GM21825 (cell line): ENCODE measurements at regions not wholly inside any gene's neighbourhood (a gene's known extent, or its start where the extent isn't known, plus 50 kb on each side); places are given as distances from the start of the nearest gene placed in this dataset.

ENCODE experiments used
- ATAC-seq: cut with Tn5 transposase; IDR thresholded peaks from one replicate; pipeline ENCODE4 v1.9.1; 2021; ENCODE audit warnings: mild to moderate bottlenecking, moderate library complexity; ENCODE audit not compliant: unreplicated experiment

DNA sequence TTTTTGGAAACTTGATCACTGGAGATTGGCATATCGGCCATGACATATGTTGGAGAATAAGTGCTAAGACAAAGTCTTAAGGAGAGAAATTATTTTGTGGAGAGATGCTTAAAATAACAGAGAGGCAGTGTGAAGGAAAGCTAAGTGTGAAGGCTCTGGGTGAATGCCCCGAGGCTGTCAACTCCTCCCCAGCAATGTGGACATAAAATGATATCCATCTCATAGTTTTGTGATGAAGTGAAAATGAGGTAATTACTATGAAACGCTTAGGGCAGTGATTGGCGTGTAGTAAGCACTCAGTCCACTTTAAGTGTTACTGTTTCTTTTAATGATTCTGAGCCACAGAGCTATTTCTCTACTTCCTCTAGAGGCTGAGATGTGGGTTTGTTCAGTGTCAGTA is 195.8 kb upstream of the KLF12 start:
- ATAC-seq, result no peak

DNA sequence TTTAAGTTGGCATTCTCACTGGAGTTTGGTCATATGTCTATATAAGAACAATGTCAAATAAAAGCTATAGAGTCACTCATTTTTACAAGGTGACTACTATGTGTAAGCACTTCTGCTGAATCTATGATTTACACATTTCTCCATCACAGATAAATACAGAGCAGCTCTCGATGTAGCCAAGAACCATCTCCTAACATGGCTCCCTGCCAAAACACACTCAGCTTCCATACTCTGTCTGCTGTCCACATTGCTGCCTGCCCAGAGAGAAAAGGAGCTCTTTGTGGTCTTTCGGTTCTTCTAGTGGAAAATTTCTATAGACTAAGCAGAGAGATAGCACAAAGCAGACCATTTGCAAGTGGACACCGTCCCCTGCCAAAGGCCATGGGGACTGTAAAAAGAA is 190.9 kb upstream of the KLF12 start:
- ATAC-seq, result no peak

DNA sequence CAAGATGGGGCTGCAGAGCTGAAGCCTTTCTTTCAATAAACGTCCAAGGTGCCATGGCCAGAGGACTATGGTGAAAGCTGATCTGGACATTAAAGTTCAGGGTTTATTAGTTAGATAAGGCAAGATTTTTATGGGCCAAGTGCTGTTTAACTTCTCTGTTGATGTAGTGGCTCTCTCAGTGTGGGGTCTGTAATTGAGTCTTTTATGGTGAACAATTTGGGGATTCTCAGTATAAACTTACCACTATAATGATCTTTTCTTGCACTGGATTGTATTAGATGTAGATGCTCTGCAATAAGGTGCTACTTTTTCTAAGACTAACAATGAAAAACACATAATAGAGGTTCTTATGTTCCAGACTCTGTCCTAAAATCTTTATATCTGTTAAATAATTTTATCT is 190.1 kb upstream of the KLF12 start:
- no peak for ATAC-seq

DNA sequence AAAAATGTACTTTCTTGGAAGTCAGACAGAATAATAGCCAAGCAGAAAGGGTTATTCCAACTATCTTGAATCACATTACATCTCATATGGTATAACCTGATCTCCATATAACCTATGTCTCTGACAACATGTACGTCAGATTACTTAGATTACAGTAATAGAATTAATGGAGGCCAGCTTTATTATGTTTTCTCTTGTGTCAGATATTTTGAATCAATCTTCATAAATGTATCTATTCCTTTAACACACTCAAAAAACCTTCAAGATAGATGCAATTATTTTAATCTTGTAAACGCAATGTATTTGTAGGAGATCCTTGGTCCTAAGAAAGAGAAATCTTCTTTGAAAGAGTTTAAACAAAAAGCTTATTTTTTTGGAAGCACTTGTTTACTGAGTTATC is 188.4 kb upstream of the KLF12 start:
- ATAC-seq, result no peak

DNA sequence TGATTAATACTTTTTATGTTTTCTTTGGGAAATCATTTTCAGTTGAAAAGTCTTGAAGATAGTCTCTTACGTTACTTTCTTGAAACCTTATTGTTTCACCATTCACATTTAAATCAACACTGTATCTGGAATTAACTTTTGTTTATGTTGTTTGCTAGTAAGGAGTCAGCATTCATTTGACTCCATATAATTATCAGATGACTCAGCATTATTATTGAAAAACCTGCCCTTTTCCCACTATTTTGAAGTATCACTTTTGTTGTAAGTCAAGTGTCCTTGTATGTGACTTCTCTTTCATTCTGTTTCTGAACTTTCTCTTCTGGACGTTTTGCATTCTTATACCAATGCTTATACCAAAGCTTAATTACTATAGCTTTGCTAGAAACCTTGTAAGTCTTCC is 186.1 kb upstream of the KLF12 start:
- no peak for ATAC-seq

DNA sequence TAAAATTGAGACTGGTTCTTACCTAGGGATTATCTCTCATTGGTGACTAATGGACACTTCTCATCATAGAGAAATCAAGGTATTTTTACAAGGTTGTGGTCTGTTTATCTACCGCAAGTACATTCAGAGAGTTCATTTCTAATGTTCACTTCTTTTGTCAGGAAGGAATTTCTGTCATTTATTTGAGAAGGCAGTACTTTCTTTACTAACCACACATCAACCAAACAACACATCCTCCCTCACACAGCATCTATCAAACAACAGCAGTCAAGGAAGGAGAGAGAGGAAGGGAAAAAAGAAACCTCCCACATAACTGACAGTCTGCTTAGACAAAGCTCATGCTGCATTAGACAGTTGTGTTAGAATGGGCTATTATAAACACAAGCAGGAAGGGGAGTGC is 182.3 kb upstream of the KLF12 start:
- no peak for ATAC-seq

DNA sequence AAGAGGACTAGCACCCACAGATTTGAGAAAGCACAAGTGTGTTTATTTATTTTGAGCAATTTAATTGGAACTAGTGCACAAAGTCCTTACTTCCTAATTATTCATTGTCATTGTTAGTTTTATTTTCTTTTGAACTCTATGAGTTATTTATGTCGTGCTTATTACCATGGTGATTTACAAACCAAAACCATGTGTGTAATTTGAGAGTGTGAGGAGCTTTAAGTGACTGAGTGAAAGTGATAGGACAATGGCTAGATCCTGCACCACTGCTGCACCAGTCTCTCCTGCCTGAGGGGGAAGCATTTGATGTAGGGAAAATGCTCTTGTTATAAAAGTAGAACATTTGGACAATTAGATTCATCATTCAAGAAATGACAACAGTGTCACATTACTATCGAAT is 172.3 kb upstream of the KLF12 start:
- ATAC-seq, result no peak

DNA sequence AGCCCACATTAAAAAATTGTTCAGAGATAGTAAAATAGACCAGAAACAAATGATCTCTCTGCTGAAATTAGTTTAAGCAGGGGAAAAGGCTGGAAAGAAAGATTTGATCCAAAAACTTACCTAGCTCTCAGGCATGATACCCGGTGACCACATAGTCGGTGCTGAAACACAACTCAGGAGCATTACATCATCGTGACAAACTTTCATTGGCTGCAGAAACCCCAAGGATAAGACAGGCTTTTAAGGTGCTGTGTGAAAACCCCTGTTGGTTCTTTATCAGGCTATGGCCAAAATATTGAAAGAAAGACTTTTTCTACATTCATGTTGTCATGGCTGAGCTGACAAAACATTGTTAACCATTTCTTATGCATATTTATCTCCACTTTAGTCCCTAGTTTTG is 171.7 kb upstream of the KLF12 start:
- ATAC-seq, result no peak

DNA sequence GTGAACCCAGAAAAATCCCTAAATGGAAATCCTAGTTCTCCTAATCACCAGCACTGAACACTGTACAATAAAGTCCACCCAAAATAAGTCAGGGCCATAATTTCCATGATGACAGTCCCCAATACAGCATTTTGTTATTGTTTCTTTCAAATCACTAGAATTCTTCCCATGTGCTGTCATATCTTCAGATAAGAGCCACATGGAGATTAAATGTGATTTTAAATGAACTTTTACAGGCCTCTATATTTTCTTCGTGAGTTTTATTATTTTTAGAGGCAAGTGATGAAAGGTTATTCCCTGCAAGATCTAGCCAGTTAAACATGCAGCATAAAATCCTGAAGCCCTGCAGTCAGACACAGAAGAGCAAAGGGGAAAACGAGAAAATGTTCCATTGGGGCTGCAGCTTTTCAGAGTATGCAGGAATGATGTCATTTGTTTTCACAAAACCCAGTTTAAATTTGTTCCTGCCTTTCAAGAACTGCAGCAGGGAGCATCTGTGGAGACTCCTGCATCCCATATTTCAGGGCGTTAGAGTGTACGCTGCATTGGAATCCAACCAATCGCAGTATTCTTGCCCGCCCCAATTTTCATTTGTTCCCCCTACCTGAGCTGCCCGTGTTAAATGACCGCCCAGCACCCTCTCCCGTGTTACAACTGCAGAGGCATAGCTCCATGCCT is 167.2 kb upstream of the KLF12 start:
- no peak for ATAC-seq

DNA sequence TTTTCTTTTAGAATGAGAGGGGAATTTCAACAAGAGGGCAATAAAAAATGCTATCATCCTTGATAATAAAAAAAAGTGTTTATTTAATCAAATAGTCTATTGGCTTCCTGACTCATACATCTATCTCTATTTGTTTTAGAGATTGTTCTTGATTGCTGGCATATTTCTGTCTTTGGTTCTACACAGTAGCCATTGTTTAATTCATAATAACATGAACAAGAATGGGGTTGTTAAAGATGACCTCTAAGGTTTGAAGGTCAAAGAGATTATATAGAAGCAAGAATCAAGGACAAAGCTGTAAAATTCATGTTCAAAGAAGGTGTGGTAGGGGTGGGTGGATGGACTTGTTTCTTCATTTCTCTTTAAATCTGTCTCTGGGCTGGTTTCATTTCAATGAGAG is 166.0 kb upstream of the KLF12 start:
- no peak for ATAC-seq

DNA sequence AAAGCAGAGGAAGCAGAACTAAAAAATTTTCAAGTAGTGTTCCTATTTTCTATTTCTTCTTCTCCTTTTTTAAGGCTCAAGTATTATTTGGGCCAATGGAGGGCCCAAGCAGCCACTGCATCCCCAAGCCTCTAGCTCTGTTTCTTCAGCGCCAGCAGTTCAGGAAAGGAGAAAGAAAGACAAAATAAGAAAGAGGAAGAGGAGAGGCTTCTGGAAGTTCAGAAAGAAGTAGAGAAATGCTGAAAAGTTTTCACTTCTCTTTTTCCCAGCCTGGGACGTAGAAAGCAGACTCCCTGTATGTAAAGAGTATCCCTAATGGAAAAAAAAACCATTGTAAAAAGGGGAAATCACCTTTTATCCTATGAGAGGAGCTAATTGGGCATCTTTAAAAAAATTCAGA is 165.5 kb upstream of the KLF12 start:
- no peak for ATAC-seq

DNA sequence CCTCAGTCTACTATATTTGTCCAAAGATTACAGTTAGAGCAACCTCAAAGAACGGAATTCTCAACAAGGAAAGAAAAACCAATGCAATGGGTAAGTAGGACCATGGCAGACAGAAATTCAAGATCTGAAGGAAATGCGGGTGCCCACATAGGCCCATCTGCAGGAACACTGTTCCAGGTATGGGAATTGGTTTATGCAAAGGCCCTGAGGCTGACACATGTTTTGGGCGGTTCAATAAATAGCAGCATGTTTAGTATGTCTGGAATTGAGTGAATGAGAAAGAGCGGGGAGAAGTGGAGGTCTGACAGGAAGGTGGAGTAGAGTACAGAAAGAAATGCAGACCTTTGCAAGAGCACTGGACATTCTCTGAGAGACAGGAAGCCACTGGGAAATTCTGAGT is 164.7 kb upstream of the KLF12 start:
- ATAC-seq, result no peak

DNA sequence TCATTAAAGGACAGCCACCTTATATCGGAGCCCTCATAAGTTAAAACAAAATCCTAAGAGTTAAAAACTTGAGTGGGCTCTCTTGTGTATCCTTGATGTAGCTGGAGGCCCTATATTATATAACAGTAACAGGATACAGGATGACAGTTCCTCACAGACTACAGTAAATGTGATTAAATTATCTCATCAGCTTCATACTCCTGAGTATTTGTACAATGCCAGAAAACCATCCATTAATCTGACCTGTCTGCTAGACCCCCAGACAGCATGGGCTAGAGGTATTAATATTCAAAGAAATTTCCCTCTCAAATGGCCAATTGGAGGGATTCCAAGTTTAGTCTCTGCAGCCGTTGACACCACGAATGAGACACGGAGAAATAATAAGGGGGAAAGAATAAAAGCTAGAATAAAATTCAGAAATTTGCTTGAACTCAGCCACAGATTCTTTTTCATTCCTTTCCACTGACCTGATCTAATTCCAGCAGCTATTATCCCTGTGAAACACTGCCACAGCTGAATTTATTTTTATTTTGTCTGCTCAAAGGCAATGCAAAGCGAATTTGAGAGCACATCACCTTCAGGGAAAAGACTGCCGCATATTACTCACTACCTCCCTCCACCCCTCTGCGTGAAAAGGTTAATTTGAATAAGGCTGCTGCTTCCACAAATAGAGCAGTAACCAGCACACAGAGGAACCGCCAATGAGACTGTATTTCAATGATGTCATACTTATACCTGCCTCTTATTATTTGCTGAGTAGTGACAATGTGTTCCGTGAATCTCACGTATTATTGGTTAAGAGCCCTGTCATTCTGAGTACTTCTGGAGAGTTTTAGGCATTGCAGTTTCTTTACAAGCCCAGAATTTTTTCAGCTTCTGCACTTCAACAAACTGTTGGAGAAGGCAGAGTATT is 155.9 kb upstream of the KLF12 start:
- peak; percentile 59 for ATAC-seq

DNA sequence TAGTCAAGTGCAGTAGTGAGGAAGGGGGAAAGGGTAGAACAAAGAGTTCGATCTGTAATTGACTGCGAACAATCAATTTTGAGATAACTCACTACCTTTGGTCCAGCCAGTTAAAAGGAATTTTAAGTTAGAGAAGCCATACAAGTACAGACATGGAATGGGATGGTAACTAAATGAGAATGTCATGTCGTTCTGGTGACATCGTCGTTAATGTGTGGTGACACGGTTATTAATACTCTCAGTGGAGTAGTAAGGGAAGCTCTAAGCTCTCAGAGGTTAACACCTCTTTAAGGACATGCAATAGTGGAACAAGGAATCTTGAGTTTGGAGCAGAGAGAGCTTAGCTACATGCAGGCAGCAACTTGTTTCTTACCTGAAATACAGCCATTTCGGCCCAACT is 154.9 kb upstream of the KLF12 start:
- no peak for ATAC-seq

DNA sequence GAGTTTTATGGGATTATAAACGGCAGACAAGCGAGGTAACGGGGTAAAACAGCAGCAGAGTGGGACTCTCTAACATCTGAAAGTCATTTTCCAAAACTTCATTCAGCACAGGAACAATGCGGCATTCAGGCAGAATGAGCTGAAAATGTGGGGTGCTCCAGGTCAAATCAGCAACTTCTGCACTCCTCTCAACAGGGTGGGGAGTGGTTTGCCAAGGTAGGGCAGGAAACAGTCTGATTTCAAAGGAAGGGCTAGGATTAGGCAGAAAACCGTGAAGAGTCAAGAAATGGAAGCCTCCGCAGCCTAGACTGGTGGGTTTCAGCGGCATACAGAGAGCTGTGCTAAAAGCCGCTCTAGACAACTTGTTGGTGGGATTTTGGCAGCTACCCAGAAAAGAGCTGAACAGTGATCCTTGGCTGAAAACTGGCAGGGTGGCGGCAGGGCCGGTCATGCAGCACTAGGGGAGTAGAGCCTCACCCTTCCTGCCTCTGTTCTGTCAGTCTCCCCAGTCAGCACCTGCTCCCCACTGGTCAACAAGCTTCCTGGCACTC is 154.2 kb upstream of the KLF12 start:
- ATAC-seq, result no peak

DNA sequence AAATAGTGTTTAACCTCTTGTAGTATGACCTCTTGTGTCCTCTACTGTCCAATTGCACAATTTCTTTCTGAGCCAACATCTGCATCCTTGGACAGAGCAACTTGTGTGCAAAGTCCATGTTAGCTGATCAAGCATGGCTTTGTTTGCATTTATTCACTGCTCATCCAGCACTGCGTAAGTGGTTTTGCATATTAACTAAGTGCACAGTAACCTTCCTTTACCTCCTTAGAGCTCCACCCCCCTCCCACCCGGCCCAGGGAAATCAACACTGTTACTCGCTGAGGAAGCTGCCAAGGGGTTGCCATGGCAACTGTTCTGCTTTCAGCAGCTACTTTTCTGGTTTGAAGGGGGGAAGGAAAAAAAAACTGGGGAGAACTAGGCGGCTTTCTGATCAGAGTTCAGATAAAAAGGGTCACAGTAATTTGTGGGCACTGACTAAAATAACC is 153.5 kb upstream of the KLF12 start:
- peak; percentile 42 for ATAC-seq

DNA sequence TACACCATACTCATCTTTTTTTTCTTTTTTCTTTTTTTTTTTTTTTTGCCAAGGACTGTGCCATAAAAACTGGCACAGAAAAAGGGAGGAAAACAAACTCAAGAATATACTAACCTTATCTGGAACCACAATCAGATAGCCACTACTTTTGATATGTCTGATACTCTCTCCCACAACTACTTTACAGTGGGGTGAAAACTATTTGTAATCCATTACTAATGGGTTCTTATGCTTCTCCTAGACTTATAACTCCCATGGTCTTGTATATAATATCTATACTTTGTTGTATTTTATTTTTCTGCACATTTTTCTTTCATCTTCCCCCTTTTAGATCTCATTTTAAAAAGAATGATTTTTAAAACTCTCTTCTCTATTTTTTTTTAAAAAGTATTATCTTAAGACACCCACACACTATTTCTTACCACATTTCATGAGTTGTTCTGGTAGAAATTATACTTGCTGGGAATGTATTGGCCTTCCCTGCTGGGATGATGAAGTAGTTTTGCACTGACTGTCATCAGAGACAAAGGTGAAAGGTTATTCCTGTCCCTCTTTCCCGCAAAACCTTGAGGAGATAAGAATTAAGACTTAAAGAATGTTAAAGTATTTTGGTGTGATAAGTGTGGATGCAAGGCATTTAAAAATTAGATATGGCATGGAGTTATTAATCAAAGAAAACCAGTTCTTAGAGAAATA is 146.7 kb upstream of the KLF12 start:
- ATAC-seq, result no peak

DNA sequence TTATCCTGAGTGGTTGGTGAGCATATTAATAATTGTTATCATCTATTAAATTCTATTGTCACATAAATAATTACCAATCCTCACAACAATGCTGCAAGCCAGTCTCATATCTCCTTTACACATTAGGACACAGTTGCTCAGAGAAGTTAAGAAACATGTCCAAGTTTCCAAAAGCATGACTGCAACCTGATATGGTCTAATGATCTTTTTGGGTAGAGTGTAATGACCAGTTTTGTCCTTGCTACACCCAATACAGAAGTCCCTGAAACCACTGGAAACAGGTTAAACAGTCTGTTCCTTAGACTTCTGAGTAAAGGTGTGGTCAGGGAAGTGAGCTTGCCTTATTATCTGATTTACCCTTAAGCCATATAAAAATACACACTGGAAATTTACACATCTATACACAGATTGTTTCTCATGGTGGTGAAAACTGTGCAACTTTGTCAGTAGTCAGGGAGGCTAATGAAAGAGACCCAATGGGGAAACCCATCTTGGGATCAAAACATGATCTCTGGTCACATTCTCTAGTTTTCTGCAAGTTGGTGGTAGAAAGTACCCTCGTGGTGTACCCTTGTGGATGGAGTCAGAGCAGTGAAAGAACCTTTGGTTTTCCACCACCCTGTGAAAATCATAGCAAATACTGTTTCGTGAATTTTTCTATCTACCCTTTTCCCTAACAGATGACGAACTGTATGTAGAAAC is 146.0 kb upstream of the KLF12 start:
- no peak for ATAC-seq

DNA sequence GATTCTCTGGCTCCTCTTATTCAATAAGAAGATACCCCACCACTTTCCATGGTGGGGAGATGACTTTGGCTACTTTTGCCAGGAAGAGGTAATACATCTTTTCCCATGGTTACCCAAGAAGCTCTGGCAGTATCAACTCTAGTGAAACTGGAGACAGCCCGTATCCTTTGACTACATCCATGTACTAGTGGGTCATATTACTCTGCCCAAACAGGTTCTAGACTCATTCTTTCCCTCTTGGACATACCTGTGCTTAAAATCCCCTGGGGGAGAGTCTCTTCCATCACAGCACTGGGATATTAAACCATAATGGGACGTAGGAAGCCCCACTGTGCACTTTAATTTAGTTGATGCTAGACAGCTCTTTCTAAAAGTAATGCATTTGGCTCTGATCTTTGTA is 144.7 kb upstream of the KLF12 start:
- ATAC-seq, result no peak

DNA sequence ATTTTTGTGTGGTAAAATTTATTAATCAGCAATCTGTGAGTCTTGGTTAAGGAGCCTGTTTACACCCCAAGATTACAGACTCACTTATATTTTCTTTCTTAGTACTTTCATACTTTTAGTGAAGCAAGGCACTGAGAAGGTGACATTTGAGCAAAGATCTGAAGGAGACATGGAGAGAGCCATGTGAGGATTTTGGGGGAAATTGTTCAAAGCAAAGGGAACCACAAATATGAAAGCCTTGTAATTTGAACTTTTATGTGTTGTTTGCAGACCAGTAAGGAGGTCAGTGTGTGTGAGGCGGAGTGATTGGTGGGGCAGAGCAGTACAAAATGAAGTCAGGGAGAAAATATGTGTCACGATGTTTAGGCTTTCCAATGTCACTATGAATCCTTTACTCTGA is 140.7 kb upstream of the KLF12 start:
- ATAC-seq, result no peak

DNA sequence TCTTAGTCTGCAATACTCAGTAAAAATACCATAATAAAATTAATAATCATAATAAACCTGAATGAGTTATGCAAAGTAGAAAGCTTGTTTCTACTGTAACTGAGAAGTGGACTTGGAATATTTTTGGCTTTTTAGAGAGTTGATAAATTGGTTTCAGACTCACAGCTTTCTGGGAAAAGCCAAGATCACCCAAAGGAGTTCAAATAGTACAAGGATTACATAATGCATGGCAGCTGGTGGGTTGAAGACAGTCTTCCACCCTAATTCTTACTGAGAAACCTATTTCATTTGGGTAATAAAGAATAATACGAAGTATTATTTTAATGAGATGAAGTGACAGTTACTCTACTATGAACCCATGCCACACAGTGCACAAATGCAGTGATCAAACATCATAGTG is 139.4 kb upstream of the KLF12 start:
- ATAC-seq, result no peak
